Amniotic epithelial cell (primary cell): ENCODE measurements at regions not wholly inside any gene's neighbourhood (a gene's known extent, or its start where the extent isn't known, plus 50 kb on each side); places are given as distances from the start of the nearest gene placed in this dataset.
A peak's percentile ranks its signal among the peaks of the same experiment; 100 is the strongest.
"Not testable (repeated sequence)": the region's sequence is repeated elsewhere in the genome, so short reads cannot be mapped to it uniquely, and the experiment has no call there.

Experiments
- DNase-seq: peaks from one replicate; pipeline ENCODE4 v3.0.0-alpha.2; 2010; ENCODE audit warnings: low read depth

GRCh38 chr15:79606831-79607355 is 174.8 kb downstream of the MINAR1 start:
- DNase-seq = no peak

- DNase-seq = no peak
Observed at GRCh38 chr15:79608066-79608864, 176.1 kb downstream of the MINAR1 start.

GRCh38 chr15:79609506-79609905 is 177.4 kb downstream of the MINAR1 start:
- no peak for DNase-seq

GRCh38 chr15:79610021-79610420 is 177.9 kb downstream of the MINAR1 start:
- DNase-seq = no peak

- DNase-seq = no peak
Observed at GRCh38 chr15:79615754-79616153, 183.6 kb downstream of the MINAR1 start.

GRCh38 chr15:79617071-79617470 is 184.9 kb downstream of the MINAR1 start:
- DNase-seq = no peak

GRCh38 chr15:79620112-79620857 is 188.1 kb downstream of the MINAR1 start:
- DNase-seq = no peak

- DNase-seq = not testable (repeated sequence)
Observed at GRCh38 chr15:79621805-79622204, 189.7 kb downstream of the MINAR1 start.

- DNase-seq = no peak
Observed at GRCh38 chr15:79623488-79623887, 191.4 kb downstream of the MINAR1 start.

GRCh38 chr15:79629687-79630086 is 197.6 kb downstream of the MINAR1 start:
- peak; percentile 15 for DNase-seq

- DNase-seq = no peak
Observed at GRCh38 chr15:79632457-79632856, 200.3 kb downstream of the MINAR1 start.

- DNase-seq = no peak
Observed at GRCh38 chr15:79635149-79635771, 203.1 kb downstream of the MINAR1 start.

GRCh38 chr15:79635897-79636561 is 203.9 kb downstream of the MINAR1 start:
- no peak for DNase-seq

GRCh38 chr15:79640206-79640605 is 208.1 kb downstream of the MINAR1 start:
- DNase-seq = peak; percentile 55

GRCh38 chr15:79641841-79642240 is 209.7 kb downstream of the MINAR1 start:
- peak; percentile 4 for DNase-seq

GRCh38 chr15:79643393-79643792 is 211.3 kb downstream of the MINAR1 start:
- no peak for DNase-seq

- peak; percentile 44 for DNase-seq
Observed at GRCh38 chr15:79644091-79644490, 212.0 kb downstream of the MINAR1 start.

GRCh38 chr15:79652972-79653371 is 220.8 kb downstream of the MINAR1 start:
- DNase-seq = not testable (repeated sequence)

GRCh38 chr15:79653533-79653932 is 221.4 kb downstream of the MINAR1 start:
- DNase-seq = no peak

GRCh38 chr15:79656151-79657000 is 224.2 kb downstream of the MINAR1 start:
- DNase-seq = no peak

- DNase-seq = no peak
Observed at GRCh38 chr15:79657722-79658121, 225.6 kb downstream of the MINAR1 start.
